Kidney epithelial cell (primary cell): ENCODE measurements at regions not wholly inside any gene's neighbourhood (a gene's known extent, or its start where the extent isn't known, plus 50 kb on each side); places are given as distances from the start of the nearest gene placed in this dataset.

ENCODE experiments used
- DNase-seq: peaks from one replicate; pipeline ENCODE4 v3.0.0-alpha.2; 2010; ENCODE audit warnings: low read depth
- H3K27me3 ChIP-seq: 2 replicates; pipeline ENCODE4 v1.6.0; 2011; ENCODE audit warnings: low read length; ENCODE audit not compliant: control insufficient read depth, insufficient read depth
- H3K36me3 ChIP-seq: 2 replicates; pipeline ENCODE4 v1.5.1; 2011; ENCODE audit warnings: low read length; ENCODE audit not compliant: control insufficient read depth, insufficient read depth
- H3K4me3 ChIP-seq: 2 replicates; pipeline ENCODE4 v1.5.1; 2011; ENCODE audit warnings: low read depth, mild to moderate bottlenecking, control low read depth, low read length
- CTCF ChIP-seq: IDR thresholded peaks from 2 replicates; pipeline ENCODE4 v1.5.1; 2011; ENCODE audit warnings: mild to moderate bottlenecking, moderate library complexity, low read length, control low read depth, inconsistent platforms; ENCODE audit not compliant: insufficient read depth, poor library complexity, severe bottlenecking

GRCh38 chrX:7711167-7711566 lies 131.8 kb upstream of the VCX start:
- Histone ChIP-seq H3K36me3 (no peaks in the 10 kb centered on the region), H3K4me3 (no peak overlapping the region), H3K27me3 (no peaks in the 10 kb centered on the region)
- DNase-seq: no peak
- no peak for TF ChIP-seq CTCF

GRCh38 chrX:7709845-7710244 lies 133.1 kb upstream of the VCX start:
- Histone ChIP-seq H3K36me3 (no peaks in the 10 kb centered on the region), H3K4me3 (no peak overlapping the region), H3K27me3 (no peaks in the 10 kb centered on the region)
- TF ChIP-seq CTCF: no peak
- DNase-seq: no peak

GRCh38 chrX:7706032-7706431 lies 136.9 kb upstream of the VCX start:
- no peak for TF ChIP-seq CTCF
- no peak for DNase-seq
- no peaks in the 10 kb centered on the region for H3K27me3 ChIP-seq
- no peak overlapping the region for H3K4me3 ChIP-seq
- H3K36me3 ChIP-seq: no peaks in the 10 kb centered on the region

- Histone ChIP-seq H3K27me3 (no peaks in the 10 kb centered on the region), H3K36me3 (no peaks in the 10 kb centered on the region), H3K4me3 (no peak overlapping the region)
- TF ChIP-seq CTCF: no peak
- DNase-seq: no peak
Observed at GRCh38 chrX:7704205-7704604, 138.8 kb upstream of the VCX start.

GRCh38 chrX:7698248-7698647 lies 144.7 kb upstream of the VCX start:
- TF ChIP-seq CTCF: no peak
- no peaks in the 10 kb centered on the region for H3K27me3 ChIP-seq
- no peaks in the 10 kb centered on the region for H3K36me3 ChIP-seq

GRCh38 chrX:7690842-7691241 lies 152.1 kb upstream of the VCX start:
- Histone ChIP-seq H3K4me3 (no peak overlapping the region), H3K36me3 (no peaks in the 10 kb centered on the region), H3K27me3 (no peaks in the 10 kb centered on the region)
- no peak for DNase-seq
- no peak for TF ChIP-seq CTCF

More at GRCh38 chrX:7698248-7698647, 144.7 kb upstream of the VCX start:
- no peak for DNase-seq
- no peak overlapping the region for H3K4me3 ChIP-seq
